ENCODE measurements at regions not wholly inside any gene's neighbourhood (a gene's known extent, or its start where the extent isn't known, plus 50 kb on each side); places are given as distances from the start of the nearest gene placed in this dataset.

- ATAC-seq: no peak
- DNase-seq: no peak
- H3K36me3 ChIP-seq: no peaks in the 10 kb centered on the region
- no peaks in the 10 kb centered on the region for H3K9me3 ChIP-seq
- intact Hi-C loops (cut with DNase I): no loop called here
- no peaks in the 10 kb centered on the region for H3K27me3 ChIP-seq
- no peak overlapping the region for H3K27ac ChIP-seq
- H3K4me3 ChIP-seq: no peak overlapping the region
- H3K4me1 ChIP-seq: no peaks in the 10 kb centered on the region
- no peak for TF ChIP-seq CTCF (IDR thresholded peaks at IDR 0.05)
Observed at GRCh38 chr18:76219023-76219422, 276.0 kb downstream of the ZNF516 start.

- Histone ChIP-seq H3K36me3 (no peaks in the 10 kb centered on the region), H3K4me3 (no peak overlapping the region), H3K4me1 (no peaks in the 10 kb centered on the region), H3K9me3 (no peaks in the 10 kb centered on the region), H3K27ac (no peak overlapping the region), H3K27me3 (no peaks in the 10 kb centered on the region)
- TF ChIP-seq CTCF (IDR thresholded peaks at IDR 0.05): no peak
- intact Hi-C loops (cut with DNase I): no loop called here
- no peak for DNase-seq
- ATAC-seq: no peak
Observed at GRCh38 chr18:76216096-76216495, 278.9 kb downstream of the ZNF516 start.

- Histone ChIP-seq H3K27me3 (no peaks in the 10 kb centered on the region), H3K4me1 (no peaks in the 10 kb centered on the region), H3K4me3 (no peak overlapping the region), H3K9me3 (no peaks in the 10 kb centered on the region), H3K36me3 (no peaks in the 10 kb centered on the region), H3K27ac (no peak overlapping the region)
- ATAC-seq (no peak), DNase-seq (no peak)
- intact Hi-C loops (cut with DNase I): no loop called here
- TF ChIP-seq CTCF (IDR thresholded peaks at IDR 0.05): no peak
Observed at GRCh38 chr18:76213991-76214390, 281.1 kb downstream of the ZNF516 start.

GRCh38 chr18:76212960-76213359, 282.1 kb downstream of the ZNF516 start:
- Histone ChIP-seq H3K27ac (no peak overlapping the region), H3K27me3 (peaks cover 3% of the 10 kb centered on the region), H3K4me1 (no peaks in the 10 kb centered on the region), H3K9me3 (no peaks in the 10 kb centered on the region), H3K36me3 (no peaks in the 10 kb centered on the region), H3K4me3 (no peak overlapping the region)
- intact Hi-C loops (cut with DNase I): no loop called here
- no peak for ATAC-seq
- no peak for TF ChIP-seq CTCF (IDR thresholded peaks at IDR 0.05)
- no peak for DNase-seq

GRCh38 chr18:76209597-76209996, 285.4 kb downstream of the ZNF516 start:
- no peak overlapping the region for H3K4me3 ChIP-seq
- no peaks in the 10 kb centered on the region for H3K9me3 ChIP-seq
- intact Hi-C loops (cut with DNase I): no loop called here
- DNase-seq: no peak
- no peaks in the 10 kb centered on the region for H3K4me1 ChIP-seq
- no peak overlapping the region for H3K27ac ChIP-seq
- TF ChIP-seq CTCF (IDR thresholded peaks at IDR 0.05): no peak
- no peak for ATAC-seq
- H3K27me3 ChIP-seq: peaks cover 3% of the 10 kb centered on the region
- no peaks in the 10 kb centered on the region for H3K36me3 ChIP-seq

GRCh38 chr18:76208678-76209306, 286.2 kb downstream of the ZNF516 start:
- Histone ChIP-seq H3K4me1 (no peaks in the 10 kb centered on the region), H3K27me3 (peaks cover 3% of the 10 kb centered on the region), H3K9me3 (no peaks in the 10 kb centered on the region), H3K36me3 (no peaks in the 10 kb centered on the region), H3K4me3 (peak overlapping the region; percentile 30), H3K27ac (no peak overlapping the region)
- DNase-seq: no peak
- ATAC-seq: no peak
- TF ChIP-seq CTCF (IDR thresholded peaks at IDR 0.05): no peak
- intact Hi-C loops (cut with DNase I): no loop called here
